ENCODE measurements at regions not wholly inside any gene's neighbourhood (a gene's known extent, or its start where the extent isn't known, plus 50 kb on each side); places are given as distances from the start of the nearest gene placed in this dataset.

DNA sequence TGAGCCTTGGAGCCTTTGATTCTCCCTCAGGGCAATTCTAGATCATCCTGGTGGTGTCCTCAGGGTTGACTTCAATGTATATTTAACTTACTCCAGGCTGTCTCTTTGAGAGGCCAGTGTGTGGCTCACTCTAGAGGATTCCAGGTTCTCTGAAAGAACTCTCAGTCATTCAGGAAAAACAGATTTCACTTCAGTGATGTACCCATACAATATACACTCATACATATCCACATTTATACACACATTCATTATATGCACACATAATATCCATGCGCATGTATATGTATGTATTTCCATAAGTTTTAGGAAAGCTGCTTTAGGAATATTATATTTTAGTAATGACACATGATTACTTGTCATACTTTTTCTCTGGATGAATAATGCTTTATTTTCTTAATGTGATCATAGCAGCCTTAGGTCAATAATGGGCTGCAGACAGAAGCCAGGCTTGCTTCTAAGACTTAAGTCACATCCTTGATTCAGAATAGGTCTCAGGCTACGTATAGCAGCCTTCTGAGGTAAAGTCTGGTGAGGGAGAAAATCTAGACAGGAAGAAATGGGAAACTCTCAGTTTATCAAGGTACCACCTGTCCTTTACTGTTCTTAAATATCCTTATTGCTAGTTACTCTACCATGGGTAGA lies 397.0 kb downstream of the GPAT3 start:
- no peak overlapping the region for H3K4me3 ChIP-seq (ENCODE audit: low read depth, low read length)
- no peaks in the 10 kb centered on the region for H3K36me3 ChIP-seq (ENCODE audit: control insufficient read depth, insufficient read depth, low read length)
- Mint-ChIP-seq H3K36me3 (no peaks in the 10 kb centered on the region), H3K4me3 (no peak overlapping the region), H3K4me1 (no peaks in the 10 kb centered on the region), H3K9me3 (peaks cover 0 to 2% (median 0%) of the 10 kb centered on the region in 7 donors), H3K27me3 (no peaks in the 10 kb centered on the region), H3K27ac (no peak overlapping the region)
- no peak overlapping the region for H3K27ac ChIP-seq (ENCODE audit: insufficient read depth, low read length, poor library complexity, severe bottlenecking)
- H3K9me3 ChIP-seq (ENCODE audit: control insufficient read depth in 2 of 2, low read length in 2 of 2): no peaks in the 10 kb centered on the region
- H3K4me1 ChIP-seq (ENCODE audit: control insufficient read depth, insufficient read depth, low read length, poor library complexity, severe bottlenecking): no peaks in the 10 kb centered on the region
- DNase-seq: no peak
- ATAC-seq (ENCODE audit: low read depth in 2 of 2): no peak
- no peaks in the 10 kb centered on the region for H3K27me3 ChIP-seq (ENCODE audit: control insufficient read depth, insufficient read depth, low read length)

DNA sequence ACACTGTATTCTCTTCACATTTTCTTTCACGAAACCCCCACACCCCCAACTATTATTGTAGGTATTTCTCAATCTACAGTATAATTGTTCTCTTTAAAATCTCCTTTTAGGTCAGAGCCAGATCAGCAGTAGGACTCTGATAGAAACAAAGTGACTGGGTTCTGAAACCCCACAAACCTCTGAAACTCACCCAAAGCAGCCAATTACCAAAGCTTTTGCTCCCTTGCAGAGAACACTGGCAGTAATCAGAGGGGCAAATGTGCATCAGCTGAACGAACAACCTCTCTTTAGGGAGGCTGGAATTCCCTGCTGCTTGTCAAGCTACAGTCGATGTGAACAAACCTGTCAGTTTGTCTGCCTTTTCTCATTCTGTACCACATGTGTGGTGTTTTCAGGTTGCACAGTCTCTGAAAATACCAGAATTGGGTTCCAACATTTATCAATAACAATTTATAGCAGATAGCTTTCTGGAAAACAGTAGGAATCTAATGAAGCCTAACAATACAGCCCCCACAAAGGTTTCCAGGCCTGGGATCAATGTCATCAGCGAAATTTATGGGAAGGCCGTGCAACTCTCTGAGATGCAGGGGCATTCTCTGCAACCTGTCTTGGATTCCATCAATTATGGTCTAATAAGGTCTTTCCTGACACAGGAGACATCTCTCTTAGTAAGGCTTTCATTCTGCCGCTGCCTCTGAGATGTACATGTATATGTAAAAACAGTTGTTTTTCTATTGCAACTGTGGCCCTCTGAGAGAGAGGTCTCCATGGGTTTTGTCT lies 395.9 kb downstream of the GPAT3 start:
- no peak overlapping the region for H3K4me3 Mint-ChIP-seq
- no peaks in the 10 kb centered on the region for H3K4me1 Mint-ChIP-seq
- ATAC-seq (ENCODE audit: low read depth in 2 of 2) (no peak), DNase-seq (no peak)
- H3K9me3 Mint-ChIP-seq: peaks cover 0 to 2% (median 0%) of the 10 kb centered on the region in 7 donors
- H3K27ac Mint-ChIP-seq: no peak overlapping the region
- Histone ChIP-seq H3K36me3 (ENCODE audit: control insufficient read depth, insufficient read depth, low read length) (no peaks in the 10 kb centered on the region), H3K9me3 (ENCODE audit: control insufficient read depth in 2 of 2, low read length in 2 of 2) (no peaks in the 10 kb centered on the region), H3K27ac (ENCODE audit: insufficient read depth, low read length, poor library complexity, severe bottlenecking) (no peak overlapping the region), H3K4me3 (ENCODE audit: low read depth, low read length) (no peak overlapping the region), H3K27me3 (ENCODE audit: control insufficient read depth, insufficient read depth, low read length) (no peaks in the 10 kb centered on the region), H3K4me1 (ENCODE audit: control insufficient read depth, insufficient read depth, low read length, poor library complexity, severe bottlenecking) (no peaks in the 10 kb centered on the region)
- no peaks in the 10 kb centered on the region for H3K27me3 Mint-ChIP-seq
- H3K36me3 Mint-ChIP-seq: no peaks in the 10 kb centered on the region

DNA sequence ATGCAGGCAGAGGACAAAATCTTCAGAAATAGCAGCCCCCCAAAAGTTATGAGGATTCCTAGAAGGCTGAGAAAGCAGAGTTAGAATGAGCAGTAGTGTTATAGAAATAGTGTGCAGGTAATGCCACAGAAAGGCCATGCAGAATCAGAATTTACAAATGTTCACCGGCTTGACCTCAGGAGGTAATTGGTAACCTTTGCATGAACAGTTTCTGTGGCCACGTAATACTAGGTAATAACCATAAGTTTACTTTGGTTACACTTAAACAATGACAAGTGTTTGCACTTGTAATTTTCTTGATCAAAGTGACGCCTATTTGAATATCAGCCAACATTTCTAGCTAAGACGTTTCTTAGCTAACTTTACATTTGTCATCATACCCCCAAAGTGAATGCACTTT lies 393.6 kb downstream of the GPAT3 start:
- ATAC-seq (ENCODE audit: low read depth in 2 of 2): no peak
- Mint-ChIP-seq H3K4me3 (no peak overlapping the region), H3K9me3 (peaks cover 0 to 2% (median 0%) of the 10 kb centered on the region in 7 donors), H3K27ac (no peak overlapping the region), H3K27me3 (no peaks in the 10 kb centered on the region), H3K4me1 (no peaks in the 10 kb centered on the region), H3K36me3 (no peaks in the 10 kb centered on the region)
- Histone ChIP-seq H3K9me3 (ENCODE audit: control insufficient read depth in 2 of 2, low read length in 2 of 2) (no peaks in the 10 kb centered on the region), H3K4me3 (ENCODE audit: low read depth, low read length) (no peak overlapping the region), H3K27me3 (ENCODE audit: control insufficient read depth, insufficient read depth, low read length) (no peaks in the 10 kb centered on the region), H3K27ac (ENCODE audit: insufficient read depth, low read length, poor library complexity, severe bottlenecking) (no peak overlapping the region), H3K4me1 (ENCODE audit: control insufficient read depth, insufficient read depth, low read length, poor library complexity, severe bottlenecking) (no peaks in the 10 kb centered on the region), H3K36me3 (ENCODE audit: control insufficient read depth, insufficient read depth, low read length) (no peaks in the 10 kb centered on the region)
- no peak for DNase-seq

DNA sequence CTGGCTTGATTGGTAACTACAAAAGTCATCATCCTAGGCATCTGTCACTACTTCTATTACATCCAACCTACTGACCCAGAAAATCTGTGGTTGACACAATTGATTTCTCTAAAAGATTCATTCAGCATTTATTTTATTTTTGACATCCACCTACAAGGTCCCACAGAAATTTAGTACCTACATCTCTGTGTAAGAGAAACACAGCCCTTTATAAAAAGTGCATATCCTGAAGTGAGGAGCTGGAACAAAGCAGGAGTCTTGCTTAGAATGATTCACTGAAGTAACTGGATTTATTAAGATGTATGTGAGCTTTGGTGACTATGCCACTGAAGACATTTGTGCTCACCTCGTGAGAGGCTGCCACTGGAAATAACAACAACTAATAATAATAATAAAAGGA lies 391.0 kb downstream of the GPAT3 start:
- no peaks in the 10 kb centered on the region for H3K36me3 ChIP-seq (ENCODE audit: control insufficient read depth, insufficient read depth, low read length)
- no peak overlapping the region for H3K27ac ChIP-seq (ENCODE audit: insufficient read depth, low read length, poor library complexity, severe bottlenecking)
- no peaks in the 10 kb centered on the region for H3K36me3 Mint-ChIP-seq
- H3K4me3 ChIP-seq (ENCODE audit: low read depth, low read length): no peak overlapping the region
- no peak overlapping the region for H3K4me3 Mint-ChIP-seq
- no peaks in the 10 kb centered on the region for H3K4me1 Mint-ChIP-seq
- H3K4me1 ChIP-seq (ENCODE audit: control insufficient read depth, insufficient read depth, low read length, poor library complexity, severe bottlenecking): no peaks in the 10 kb centered on the region
- H3K27me3 Mint-ChIP-seq: no peaks in the 10 kb centered on the region
- H3K9me3 ChIP-seq (ENCODE audit: control insufficient read depth in 2 of 2, low read length in 2 of 2): no peaks in the 10 kb centered on the region
- no peak overlapping the region for H3K27ac Mint-ChIP-seq
- no peaks in the 10 kb centered on the region for H3K27me3 ChIP-seq (ENCODE audit: control insufficient read depth, insufficient read depth, low read length)
- no peaks in the 10 kb centered on the region for H3K9me3 Mint-ChIP-seq
- ATAC-seq (ENCODE audit: low read depth in 2 of 2) (no peak), DNase-seq (no peak)

GRCh38 chr4:83923341-83923740 lies 387.4 kb downstream of the GPAT3 start:
- H3K36me3 Mint-ChIP-seq: no peaks in the 10 kb centered on the region
- H3K36me3 ChIP-seq (ENCODE audit: control insufficient read depth, insufficient read depth, low read length): no peaks in the 10 kb centered on the region
- H3K27me3 Mint-ChIP-seq: no peaks in the 10 kb centered on the region
- H3K9me3 Mint-ChIP-seq: peaks cover 0 to 2% (median 0%) of the 10 kb centered on the region in 7 donors
- no peaks in the 10 kb centered on the region for H3K9me3 ChIP-seq (ENCODE audit: control insufficient read depth in 2 of 2, low read length in 2 of 2)
- no peak overlapping the region for H3K27ac ChIP-seq (ENCODE audit: insufficient read depth, low read length, poor library complexity, severe bottlenecking)
- H3K4me1 ChIP-seq (ENCODE audit: control insufficient read depth, insufficient read depth, low read length, poor library complexity, severe bottlenecking): no peaks in the 10 kb centered on the region
- H3K4me1 Mint-ChIP-seq: no peaks in the 10 kb centered on the region
- H3K4me3 ChIP-seq (ENCODE audit: low read depth, low read length): no peak overlapping the region
- ATAC-seq (ENCODE audit: low read depth in 2 of 2) (no peak), DNase-seq (no peak)
- no peaks in the 10 kb centered on the region for H3K27me3 ChIP-seq (ENCODE audit: control insufficient read depth, insufficient read depth, low read length)
- no peak overlapping the region for H3K27ac Mint-ChIP-seq
- H3K4me3 Mint-ChIP-seq: no peak overlapping the region

GRCh38 chr4:83922402-83922801 lies 386.5 kb downstream of the GPAT3 start:
- Histone ChIP-seq H3K4me3 (ENCODE audit: low read depth, low read length) (no peak overlapping the region), H3K27me3 (ENCODE audit: control insufficient read depth, insufficient read depth, low read length) (no peaks in the 10 kb centered on the region), H3K9me3 (ENCODE audit: control insufficient read depth in 2 of 2, low read length in 2 of 2) (no peaks in the 10 kb centered on the region), H3K4me1 (ENCODE audit: control insufficient read depth, insufficient read depth, low read length, poor library complexity, severe bottlenecking) (no peaks in the 10 kb centered on the region), H3K27ac (ENCODE audit: insufficient read depth, low read length, poor library complexity, severe bottlenecking) (no peak overlapping the region), H3K36me3 (ENCODE audit: control insufficient read depth, insufficient read depth, low read length) (no peaks in the 10 kb centered on the region)
- no peak for DNase-seq
- no peak for ATAC-seq (ENCODE audit: low read depth in 2 of 2)
- no peak overlapping the region for H3K4me3 Mint-ChIP-seq
- H3K27ac Mint-ChIP-seq: no peak overlapping the region
- no peaks in the 10 kb centered on the region for H3K4me1 Mint-ChIP-seq
- H3K27me3 Mint-ChIP-seq: no peaks in the 10 kb centered on the region
- no peaks in the 10 kb centered on the region for H3K36me3 Mint-ChIP-seq
- H3K9me3 Mint-ChIP-seq: peaks cover 0 to 2% (median 0%) of the 10 kb centered on the region in 7 donors

DNA sequence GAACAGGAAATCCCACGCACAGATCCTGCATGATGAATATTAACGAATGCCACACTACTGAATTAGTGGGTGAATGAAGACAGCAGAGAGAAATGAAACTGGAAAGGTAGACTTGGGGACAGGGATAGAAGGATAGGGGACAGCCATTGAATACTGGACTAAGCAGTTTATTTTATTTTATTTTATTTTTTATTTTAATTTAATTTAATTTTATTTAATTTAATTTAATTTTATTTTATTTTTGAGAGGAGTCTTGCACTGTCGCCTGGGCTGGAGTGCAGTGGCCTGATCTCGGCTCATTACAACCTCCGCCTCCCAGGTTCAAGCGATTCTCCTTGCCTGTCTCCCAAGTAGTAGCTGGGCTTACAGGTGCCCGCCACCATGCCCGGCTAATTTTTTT lies 385.2 kb downstream of the GPAT3 start:
- H3K4me3 ChIP-seq (ENCODE audit: low read depth, low read length): no peak overlapping the region
- ATAC-seq (ENCODE audit: low read depth in 2 of 2) (no peak), DNase-seq (no peak)
- no peak overlapping the region for H3K27ac Mint-ChIP-seq
- no peaks in the 10 kb centered on the region for H3K36me3 ChIP-seq (ENCODE audit: control insufficient read depth, insufficient read depth, low read length)
- no peaks in the 10 kb centered on the region for H3K4me1 ChIP-seq (ENCODE audit: control insufficient read depth, insufficient read depth, low read length, poor library complexity, severe bottlenecking)
- H3K27me3 ChIP-seq (ENCODE audit: control insufficient read depth, insufficient read depth, low read length): no peaks in the 10 kb centered on the region
- no peaks in the 10 kb centered on the region for H3K36me3 Mint-ChIP-seq
- H3K27ac ChIP-seq (ENCODE audit: insufficient read depth, low read length, poor library complexity, severe bottlenecking): no peak overlapping the region
- no peaks in the 10 kb centered on the region for H3K27me3 Mint-ChIP-seq
- no peaks in the 10 kb centered on the region for H3K9me3 ChIP-seq (ENCODE audit: control insufficient read depth in 2 of 2, low read length in 2 of 2)
- H3K4me3 Mint-ChIP-seq: no peak overlapping the region
- H3K9me3 Mint-ChIP-seq: peaks cover 0 to 2% (median 0%) of the 10 kb centered on the region in 7 donors
- H3K4me1 Mint-ChIP-seq: no peaks in the 10 kb centered on the region

GRCh38 chr4:83920375-83920774 lies 384.5 kb downstream of the GPAT3 start:
- Mint-ChIP-seq H3K9me3 (peaks cover 0 to 2% (median 0%) of the 10 kb centered on the region in 7 donors), H3K27ac (no peak overlapping the region), H3K4me3 (no peak overlapping the region), H3K27me3 (no peaks in the 10 kb centered on the region), H3K4me1 (no peaks in the 10 kb centered on the region), H3K36me3 (no peaks in the 10 kb centered on the region)
- ATAC-seq (ENCODE audit: low read depth in 2 of 2) (no peak), DNase-seq (no peak)
- H3K27ac ChIP-seq (ENCODE audit: insufficient read depth, low read length, poor library complexity, severe bottlenecking): no peak overlapping the region
- H3K27me3 ChIP-seq (ENCODE audit: control insufficient read depth, insufficient read depth, low read length): no peaks in the 10 kb centered on the region
- H3K4me3 ChIP-seq (ENCODE audit: low read depth, low read length): no peak overlapping the region
- no peaks in the 10 kb centered on the region for H3K4me1 ChIP-seq (ENCODE audit: control insufficient read depth, insufficient read depth, low read length, poor library complexity, severe bottlenecking)
- no peaks in the 10 kb centered on the region for H3K36me3 ChIP-seq (ENCODE audit: control insufficient read depth, insufficient read depth, low read length)
- no peaks in the 10 kb centered on the region for H3K9me3 ChIP-seq (ENCODE audit: control insufficient read depth in 2 of 2, low read length in 2 of 2)

All from CD4-positive, CD25-positive, alpha-beta regulatory T cell (primary cell).